SW 1271 (cell line): ENCODE measurements at regions not wholly inside any gene's neighbourhood (a gene's known extent, or its start where the extent isn't known, plus 50 kb on each side); places are given as distances from the start of the nearest gene placed in this dataset.
"Not testable (repeated sequence)": the region's sequence is repeated elsewhere in the genome, so short reads cannot be mapped to it uniquely, and the experiment has no call there.

Experiments used
- DNase-seq, 2 experiments: peaks; one replicate each; lab custom pipeline; 2025; lab: John Stamatoyannopoulos, UW

GRCh38 chr1:148315071-148315811 lies 163.2 kb upstream of the NBPF11 start:
- DNase-seq, result no peak

GRCh38 chr1:148310807-148311206 lies 158.7 kb upstream of the NBPF11 start:
- DNase-seq, result no peak

GRCh38 chr1:148309940-148310500 lies 157.9 kb upstream of the NBPF11 start:
- no peak for DNase-seq

- no peak for DNase-seq
Measured at GRCh38 chr1:148308832-148309458, 156.9 kb upstream of the NBPF11 start.

GRCh38 chr1:148307583-148308185 lies 155.6 kb upstream of the NBPF11 start:
- DNase-seq, result no peak

GRCh38 chr1:148304935-148305334 lies 152.9 kb upstream of the NBPF11 start:
- DNase-seq, result not testable (repeated sequence)

- not testable (repeated sequence) for DNase-seq
Measured at GRCh38 chr1:148302586-148303364, 150.7 kb upstream of the NBPF11 start.

- DNase-seq, result not testable (repeated sequence)
Measured at GRCh38 chr1:148297852-148298251, 145.8 kb upstream of the NBPF11 start.

- DNase-seq, result no peak
Measured at GRCh38 chr1:148296511-148296910, 144.4 kb upstream of the NBPF11 start.

GRCh38 chr1:148294116-148294807 lies 142.2 kb upstream of the NBPF11 start:
- DNase-seq, result no peak

- no peak for DNase-seq
Measured at GRCh38 chr1:148293651-148294050, 141.6 kb upstream of the NBPF11 start.

GRCh38 chr1:148292915-148293314 lies 140.8 kb upstream of the NBPF11 start:
- no peak for DNase-seq

GRCh38 chr1:148290881-148291280 lies 138.8 kb upstream of the NBPF11 start:
- no peak for DNase-seq

GRCh38 chr1:148289647-148290046 lies 137.6 kb upstream of the NBPF11 start:
- DNase-seq, result no peak

- not testable (repeated sequence) for DNase-seq
Measured at GRCh38 chr1:148285946-148286345, 133.9 kb upstream of the NBPF11 start.

GRCh38 chr1:148280831-148281572 lies 128.9 kb upstream of the NBPF11 start:
- DNase-seq, result not testable (repeated sequence)

- not testable (repeated sequence) for DNase-seq
Measured at GRCh38 chr1:148279002-148279542, 127.0 kb upstream of the NBPF11 start.

- not testable (repeated sequence) for DNase-seq
Measured at GRCh38 chr1:148277865-148278279, 125.8 kb upstream of the NBPF11 start.

- DNase-seq, result not testable (repeated sequence)
Measured at GRCh38 chr1:148267066-148267465, 115.0 kb upstream of the NBPF11 start.
